ENCODE measurements at regions not wholly inside any gene's neighbourhood (a gene's known extent, or its start where the extent isn't known, plus 50 kb on each side); places are given as distances from the start of the nearest gene placed in this dataset.

- no peak overlapping the region for H3K9ac ChIP-seq (ENCODE audit: low read length)
- H3K79me2 ChIP-seq (ENCODE audit: insufficient read depth, low read length), result no peaks in the 10 kb centered on the region
- intact Hi-C loops (cut with micrococcal nuclease), result no loop called here
- no peak overlapping the region for H3K4me3 ChIP-seq (replicated peaks in 1 of 2; ENCODE audit: low read depth in 1 of 2, low read length in 2 of 2)
- H3K4me1 ChIP-seq (ENCODE audit: control insufficient read depth in 1 of 2, insufficient read depth in 2 of 2, low read length in 2 of 2), result no peaks in the 10 kb centered on the region
- no peaks in the 10 kb centered on the region for H3K27me3 ChIP-seq (ENCODE audit: insufficient read depth, low read length)
- TF ChIP-seq EZH2phosphoT487 (IDR thresholded peaks at IDR 0.05; ENCODE audit: borderline replicate concordance) (no peak), EGR1 (IDR thresholded peaks at IDR 0.05; ENCODE audit: low read depth) (no peak), CBX3 (IDR thresholded peaks at IDR 0.05; ENCODE audit: low read depth) (no peak), ELF1 (IDR thresholded peaks at IDR 0.05; ENCODE audit: borderline replicate concordance, low read depth) (no peak), ZBTB33 (IDR thresholded peaks at IDR 0.05; ENCODE audit: extremely low read depth, insufficient replicate concordance, low read length) (no peak), SRF (IDR thresholded peaks at IDR 0.05; ENCODE audit: low read depth) (no peak), ZFX (IDR thresholded peaks at IDR 0.05) (no peak), CTCF (IDR thresholded peaks at IDR 0.05 in 2 of 3, conservative IDR thresholded peaks at IDR 0.05 in 1 of 3; ENCODE audit: borderline replicate concordance in 1 of 3, insufficient read depth in 1 of 3, low read depth in 2 of 3, low read length in 2 of 3) (no peak), SIN3A (IDR thresholded peaks at IDR 0.05; ENCODE audit: low read depth) (no peak), TCF7L2 (IDR thresholded peaks at IDR 0.05; ENCODE audit: borderline replicate concordance, extremely low read depth, insufficient read depth, insufficient read length) (no peak)
- no peak overlapping the region for H2AFZ ChIP-seq (ENCODE audit: low read depth, low read length, poor library complexity, severe bottlenecking)
- no peaks in the 10 kb centered on the region for H3K9me3 ChIP-seq (ENCODE audit: control insufficient read depth in 1 of 2, insufficient read depth in 1 of 2, low read depth in 1 of 2, low read length in 2 of 2)
- ChIA-PET CTCF (no interaction called here), POLR2A (no interaction called here), RAD21 (ENCODE audit: low non-redundant PET in 1 of 2, low total read pairs in 2 of 2, uncharacterized antibody in 2 of 2, unreplicated experiment in 2 of 2) (no interaction called here)
- no TSS peak for BruUV-seq (replicated peaks)
- no peaks in the 10 kb centered on the region for H3K36me3 ChIP-seq (ENCODE audit: control insufficient read depth in 1 of 2, insufficient read depth in 2 of 2, low read length in 2 of 2)
- H3K9me2 ChIP-seq (ENCODE audit: insufficient read depth), result no peaks in the 10 kb centered on the region
- ATAC-seq, result no peak
- H3K4me2 ChIP-seq (ENCODE audit: low read length), result no peak overlapping the region
- DNase-seq (ENCODE audit: low read depth, low spot score), result no peak
- no peak overlapping the region for H3K27ac ChIP-seq (ENCODE audit: low read depth, low read length)
- no peaks in the 10 kb centered on the region for H4K20me1 ChIP-seq (ENCODE audit: insufficient read depth)
Observed at GRCh38 chr4:31715302-31715701, 995.1 kb downstream of the PCDH7 start.

Data from HCT116 (cell line).